ENCODE measurements at regions not wholly inside any gene's neighbourhood (a gene's known extent, or its start where the extent isn't known, plus 50 kb on each side); places are given as distances from the start of the nearest gene placed in this dataset.
A peak's percentile ranks its signal among the peaks of the same experiment; 100 is the strongest.

DNA sequence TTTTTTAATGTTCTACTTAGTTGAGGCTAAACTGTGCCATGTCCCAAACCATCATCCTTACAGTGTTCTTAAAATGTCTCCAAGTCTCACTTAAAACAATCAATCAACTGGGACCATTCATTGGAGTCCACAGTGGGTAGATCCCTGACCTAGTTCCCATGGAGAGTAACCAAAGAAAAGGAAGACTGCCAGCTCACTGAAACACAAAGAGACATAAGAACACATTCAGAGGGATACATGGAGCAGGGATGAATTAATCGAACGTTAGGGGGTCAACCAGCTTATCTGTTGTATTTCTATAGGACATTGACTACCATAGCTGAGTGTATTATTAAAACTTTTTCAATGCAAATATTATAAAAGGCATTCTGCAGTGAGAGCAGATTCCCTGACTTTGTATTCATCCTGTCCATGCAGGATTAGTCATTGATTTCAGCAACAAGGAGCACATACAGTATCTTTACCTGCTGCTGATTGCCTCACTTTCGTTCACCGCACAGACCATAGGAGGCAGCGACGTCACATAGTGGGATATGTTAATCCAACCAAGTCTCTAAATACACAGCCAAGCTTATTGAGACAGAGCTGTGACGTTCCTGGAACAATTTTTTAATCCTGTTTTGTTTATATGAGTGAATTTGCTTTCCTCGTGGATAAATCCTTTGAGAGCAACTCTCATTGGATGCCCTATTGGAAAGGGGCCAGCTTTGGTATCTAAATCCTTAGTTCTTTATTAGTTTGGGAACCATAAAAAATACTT lies 364.9 kb upstream of the RBMS3 start:
- WGBS (ENCODE audit: insufficient coverage) = 69% methylated on average over 6 of the region's 8 CpGs
- no peak overlapping the region for H3K27ac ChIP-seq (ENCODE audit: low read length)
- TF ChIP-seq, protein P1, sequence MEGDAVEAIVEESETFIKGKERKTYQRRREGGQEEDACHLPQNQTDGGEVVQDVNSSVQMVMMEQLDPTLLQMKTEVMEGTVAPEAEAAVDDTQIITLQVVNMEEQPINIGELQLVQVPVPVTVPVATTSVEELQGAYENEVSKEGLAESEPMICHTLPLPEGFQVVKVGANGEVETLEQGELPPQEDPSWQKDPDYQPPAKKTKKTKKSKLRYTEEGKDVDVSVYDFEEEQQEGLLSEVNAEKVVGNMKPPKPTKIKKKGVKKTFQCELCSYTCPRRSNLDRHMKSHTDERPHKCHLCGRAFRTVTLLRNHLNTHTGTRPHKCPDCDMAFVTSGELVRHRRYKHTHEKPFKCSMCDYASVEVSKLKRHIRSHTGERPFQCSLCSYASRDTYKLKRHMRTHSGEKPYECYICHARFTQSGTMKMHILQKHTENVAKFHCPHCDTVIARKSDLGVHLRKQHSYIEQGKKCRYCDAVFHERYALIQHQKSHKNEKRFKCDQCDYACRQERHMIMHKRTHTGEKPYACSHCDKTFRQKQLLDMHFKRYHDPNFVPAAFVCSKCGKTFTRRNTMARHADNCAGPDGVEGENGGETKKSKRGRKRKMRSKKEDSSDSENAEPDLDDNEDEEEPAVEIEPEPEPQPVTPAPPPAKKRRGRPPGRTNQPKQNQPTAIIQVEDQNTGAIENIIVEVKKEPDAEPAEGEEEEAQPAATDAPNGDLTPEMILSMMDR (IDR thresholded peaks at IDR 0.05) = no peak
- Mint-ChIP-seq H3K27me3 (ENCODE audit: low read depth in 2 of 2) (no peaks in the 10 kb centered on the region), H3K4me1 (no peaks in the 10 kb centered on the region), H3K36me3 (no peaks in the 10 kb centered on the region), H3K4me3 (no peak overlapping the region), H3K27ac (no peak overlapping the region), H3K9me3 (no peaks in the 10 kb centered on the region)
- no peaks in the 10 kb centered on the region for H3K36me3 ChIP-seq (ENCODE audit: control insufficient read depth, insufficient read depth, low read length)
- ATAC-seq = no peak
- H3K27me3 ChIP-seq (ENCODE audit: control insufficient read depth, insufficient read depth, low read length) = no peaks in the 10 kb centered on the region
- no peaks in the 10 kb centered on the region for H3K4me1 ChIP-seq (ENCODE audit: control insufficient read depth, insufficient read depth, low read length)
- intact Hi-C loops (cut with micrococcal nuclease) = no loop called here
- peak in 1 of 2 donors; percentile 4 for DNase-seq
- no peak overlapping the region for H3K4me3 ChIP-seq (ENCODE audit: low read length)
- no peaks in the 10 kb centered on the region for H3K9me3 ChIP-seq (ENCODE audit: control insufficient read depth, insufficient read depth, low read length)

DNA sequence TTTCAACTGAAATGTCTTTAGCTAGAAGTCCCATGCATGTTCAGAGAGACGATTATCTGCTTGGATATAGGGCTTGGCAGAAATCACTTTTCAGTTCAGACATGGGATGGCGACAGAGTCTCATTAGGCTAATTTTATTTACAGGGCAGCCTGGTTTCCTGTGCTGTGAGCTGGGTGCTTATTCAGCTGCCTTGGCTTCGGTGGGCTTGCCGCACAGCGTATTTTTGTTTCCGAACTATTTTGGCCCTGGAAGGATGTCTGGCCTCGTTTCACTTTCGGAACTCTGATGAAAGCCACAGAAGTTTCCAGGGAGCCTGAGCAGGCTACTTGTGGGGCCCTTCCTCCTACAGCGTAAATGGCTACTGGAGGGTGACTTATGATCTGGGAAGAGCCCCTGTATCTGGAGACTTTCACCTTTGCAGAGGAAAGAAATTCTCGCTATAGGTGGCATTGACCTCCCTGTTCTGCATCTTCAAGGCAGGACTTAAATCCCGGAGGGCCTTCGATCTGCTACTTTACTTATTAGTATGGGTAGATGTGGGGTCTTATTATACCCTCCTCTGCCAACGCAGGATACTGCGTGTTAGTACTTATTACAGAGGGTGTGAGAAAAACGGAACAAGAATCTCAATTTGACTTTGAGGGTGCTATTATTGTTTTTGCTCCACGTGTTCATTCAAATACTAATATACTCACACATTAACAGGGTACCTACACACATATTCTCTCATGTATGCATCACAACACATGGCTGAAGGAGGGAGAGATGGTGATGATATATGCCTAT lies 364.0 kb upstream of the RBMS3 start:
- Histone ChIP-seq H3K27me3 (ENCODE audit: control insufficient read depth, insufficient read depth, low read length) (no peaks in the 10 kb centered on the region), H3K36me3 (ENCODE audit: control insufficient read depth, insufficient read depth, low read length) (no peaks in the 10 kb centered on the region), H3K27ac (ENCODE audit: low read length) (no peak overlapping the region), H3K4me3 (ENCODE audit: low read length) (no peak overlapping the region), H3K9me3 (ENCODE audit: control insufficient read depth, insufficient read depth, low read length) (no peaks in the 10 kb centered on the region), H3K4me1 (ENCODE audit: control insufficient read depth, insufficient read depth, low read length) (no peaks in the 10 kb centered on the region)
- WGBS (ENCODE audit: insufficient coverage) = 41% methylated on average over 15 of the region's 16 CpGs
- intact Hi-C loops (cut with micrococcal nuclease) = no loop called here
- peak in 1 of 2 donors; percentile 22 for DNase-seq
- Mint-ChIP-seq H3K4me3 (no peak overlapping the region), H3K27ac (no peak overlapping the region), H3K9me3 (no peaks in the 10 kb centered on the region), H3K36me3 (no peaks in the 10 kb centered on the region), H3K27me3 (ENCODE audit: low read depth in 2 of 2) (no peaks in the 10 kb centered on the region), H3K4me1 (no peaks in the 10 kb centered on the region)
- ATAC-seq = no peak
- TF ChIP-seq, protein P1 (IDR thresholded peaks at IDR 0.05) = no peak

DNA sequence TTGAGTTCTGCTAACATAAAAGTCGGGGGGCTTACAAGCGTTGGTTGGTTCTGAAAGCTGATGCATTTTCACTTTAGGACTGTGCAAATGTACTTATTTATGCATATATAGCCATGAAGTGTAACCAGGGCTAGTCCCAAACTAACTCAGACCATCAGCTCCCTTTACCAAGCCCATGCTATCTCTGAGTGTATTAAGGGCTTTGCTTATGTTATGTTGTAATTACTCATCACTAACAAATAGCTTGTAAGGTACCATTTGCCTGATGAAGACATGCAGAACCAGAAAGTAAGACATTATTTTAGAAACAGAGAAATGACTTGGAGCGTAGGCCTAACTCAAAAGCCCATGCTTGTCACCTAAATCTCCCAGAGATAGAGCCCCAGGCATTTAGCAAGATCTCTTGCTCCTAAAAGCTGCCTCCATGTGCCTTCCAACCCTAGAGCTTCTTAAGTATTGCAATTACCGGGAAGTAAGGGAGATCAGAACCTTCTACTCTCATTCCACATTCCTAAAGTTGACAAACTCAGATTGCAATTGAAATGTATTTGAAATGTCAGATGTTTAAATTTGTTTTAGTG lies 362.9 kb upstream of the RBMS3 start:
- intact Hi-C loops (cut with micrococcal nuclease) = no loop called here
- H3K27ac Mint-ChIP-seq = no peak overlapping the region
- Histone ChIP-seq H3K36me3 (ENCODE audit: control insufficient read depth, insufficient read depth, low read length) (no peaks in the 10 kb centered on the region), H3K4me3 (ENCODE audit: low read length) (no peak overlapping the region), H3K4me1 (ENCODE audit: control insufficient read depth, insufficient read depth, low read length) (no peaks in the 10 kb centered on the region), H3K27ac (ENCODE audit: low read length) (no peak overlapping the region), H3K27me3 (ENCODE audit: control insufficient read depth, insufficient read depth, low read length) (no peaks in the 10 kb centered on the region), H3K9me3 (ENCODE audit: control insufficient read depth, insufficient read depth, low read length) (no peaks in the 10 kb centered on the region)
- H3K27me3 Mint-ChIP-seq (ENCODE audit: low read depth in 2 of 2) = no peaks in the 10 kb centered on the region
- no peaks in the 10 kb centered on the region for H3K36me3 Mint-ChIP-seq
- H3K4me1 Mint-ChIP-seq = no peaks in the 10 kb centered on the region
- no peak for DNase-seq
- no peaks in the 10 kb centered on the region for H3K9me3 Mint-ChIP-seq
- whole genome bisulfite sequencing (ENCODE audit: insufficient coverage) = 81% methylated on average over 3 of the region's 4 CpGs
- ATAC-seq = no peak
- TF ChIP-seq, protein P1 (IDR thresholded peaks at IDR 0.05) = no peak
- H3K4me3 Mint-ChIP-seq = no peak overlapping the region
